HFFc6 (cell line): ENCODE measurements at regions not wholly inside any gene's neighbourhood (a gene's known extent, or its start where the extent isn't known, plus 50 kb on each side); places are given as distances from the start of the nearest gene placed in this dataset.

ENCODE experiments used
- DNase-seq: peaks from one replicate; pipeline ENCODE4 v3.0.0-alpha.2; 2018
- H3K27ac Mint-ChIP-seq: 2 replicates; pipeline ENCODE4 v1.8.0; 2020; ENCODE audit warnings: mild to moderate bottlenecking, mixed read lengths
- H3K27me3 Mint-ChIP-seq: 2 replicates; pipeline ENCODE4 v1.8.0; 2021; ENCODE audit warnings: mild to moderate bottlenecking, moderate library complexity, mixed read lengths; ENCODE audit not compliant: insufficient read depth
- H3K36me3 Mint-ChIP-seq: 2 replicates; pipeline ENCODE4 v1.8.0; 2021; ENCODE audit warnings: low read depth, mixed read lengths
- H3K4me1 Mint-ChIP-seq: 2 replicates; pipeline ENCODE4 v1.8.0; 2020; ENCODE audit warnings: low read depth, mixed read lengths
- H3K4me3 Mint-ChIP-seq: 2 replicates; pipeline ENCODE4 v1.8.0; 2020; ENCODE audit warnings: mild to moderate bottlenecking, moderate library complexity, mixed read lengths
- H3K9me3 Mint-ChIP-seq: 2 replicates; pipeline ENCODE4 v1.8.0; 2020; ENCODE audit warnings: mild to moderate bottlenecking, mixed read lengths
- TF ChIP-seq, protein P1 (sequence below): fragments of 200-600 bp; sonication (generic); IDR thresholded peaks from 2 replicates; pipeline ENCODE4 v1.5.0; 2021; ENCODE audit warnings: antibody characterized with exemption, mild to moderate bottlenecking

GRCh38 chr20:60837173-60837770 is 414.8 kb upstream of the CDH4 start:
- no peak for DNase-seq
- no peak overlapping the region for H3K4me3 Mint-ChIP-seq
- no peaks in the 10 kb centered on the region; the same call in 1 of the 2 replicates for H3K27me3 Mint-ChIP-seq
- peaks cover 21% of the 10 kb centered on the region for H3K9me3 Mint-ChIP-seq
- H3K4me1 Mint-ChIP-seq = no peaks in the 10 kb centered on the region
- no peak overlapping the region for H3K27ac Mint-ChIP-seq
- TF ChIP-seq, protein P1, sequence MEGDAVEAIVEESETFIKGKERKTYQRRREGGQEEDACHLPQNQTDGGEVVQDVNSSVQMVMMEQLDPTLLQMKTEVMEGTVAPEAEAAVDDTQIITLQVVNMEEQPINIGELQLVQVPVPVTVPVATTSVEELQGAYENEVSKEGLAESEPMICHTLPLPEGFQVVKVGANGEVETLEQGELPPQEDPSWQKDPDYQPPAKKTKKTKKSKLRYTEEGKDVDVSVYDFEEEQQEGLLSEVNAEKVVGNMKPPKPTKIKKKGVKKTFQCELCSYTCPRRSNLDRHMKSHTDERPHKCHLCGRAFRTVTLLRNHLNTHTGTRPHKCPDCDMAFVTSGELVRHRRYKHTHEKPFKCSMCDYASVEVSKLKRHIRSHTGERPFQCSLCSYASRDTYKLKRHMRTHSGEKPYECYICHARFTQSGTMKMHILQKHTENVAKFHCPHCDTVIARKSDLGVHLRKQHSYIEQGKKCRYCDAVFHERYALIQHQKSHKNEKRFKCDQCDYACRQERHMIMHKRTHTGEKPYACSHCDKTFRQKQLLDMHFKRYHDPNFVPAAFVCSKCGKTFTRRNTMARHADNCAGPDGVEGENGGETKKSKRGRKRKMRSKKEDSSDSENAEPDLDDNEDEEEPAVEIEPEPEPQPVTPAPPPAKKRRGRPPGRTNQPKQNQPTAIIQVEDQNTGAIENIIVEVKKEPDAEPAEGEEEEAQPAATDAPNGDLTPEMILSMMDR = no peak
- H3K36me3 Mint-ChIP-seq = 0 out of 2 replicates have a peak, but pooled peaks cover 5% of the 10 kb centered on the region

- H3K27me3 Mint-ChIP-seq = no peaks in the 10 kb centered on the region; the same call in 1 of the 2 replicates
- peaks cover 5% of the 10 kb centered on the region; the same call in 1 of the 2 replicates for H3K36me3 Mint-ChIP-seq
- DNase-seq = no peak
- H3K9me3 Mint-ChIP-seq = peaks cover 27% of the 10 kb centered on the region
- no peak overlapping the region for H3K27ac Mint-ChIP-seq
- TF ChIP-seq, protein P1 = no peak
- no peak overlapping the region for H3K4me3 Mint-ChIP-seq
- no peaks in the 10 kb centered on the region for H3K4me1 Mint-ChIP-seq
Measured at GRCh38 chr20:60838297-60838696, 413.8 kb upstream of the CDH4 start.

GRCh38 chr20:60840971-60841370 is 411.1 kb upstream of the CDH4 start:
- Mint-ChIP-seq H3K9me3 (peaks cover 30% of the 10 kb centered on the region), H3K27me3 (no peaks in the 10 kb centered on the region; the same call in 1 of the 2 replicates), H3K36me3 (peaks cover 5% of the 10 kb centered on the region; the same call in 1 of the 2 replicates), H3K27ac (no peak overlapping the region), H3K4me1 (no peaks in the 10 kb centered on the region), H3K4me3 (no peak overlapping the region)
- TF ChIP-seq, protein P1 = no peak
- no peak for DNase-seq

DNA sequence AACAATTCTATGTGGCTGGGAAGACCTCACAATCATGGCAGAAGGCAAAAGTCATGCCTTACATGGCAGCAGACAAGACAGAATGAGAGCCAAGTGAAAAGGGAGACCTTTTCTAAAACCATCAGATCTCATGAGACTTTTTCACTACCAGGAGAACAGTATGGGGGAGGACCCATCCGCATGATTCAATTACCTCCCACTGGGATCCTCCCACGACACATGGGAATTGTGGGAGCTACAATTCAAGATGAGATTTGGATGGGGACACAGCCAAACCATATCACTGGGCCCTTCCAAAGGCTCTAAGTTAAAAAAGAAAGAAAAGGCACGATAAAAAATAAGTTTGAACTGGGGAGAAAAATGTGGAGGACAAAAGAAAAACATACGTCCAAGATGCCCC is 406.9 kb upstream of the CDH4 start:
- Mint-ChIP-seq H3K27ac (no peak overlapping the region), H3K4me3 (no peak overlapping the region), H3K36me3 (no peaks in the 10 kb centered on the region; the same call in 1 of the 2 replicates), H3K4me1 (no peaks in the 10 kb centered on the region), H3K9me3 (peaks cover 13% of the 10 kb centered on the region), H3K27me3 (no peaks in the 10 kb centered on the region; the same call in 1 of the 2 replicates)
- DNase-seq = no peak
- TF ChIP-seq, protein P1 = no peak

DNA sequence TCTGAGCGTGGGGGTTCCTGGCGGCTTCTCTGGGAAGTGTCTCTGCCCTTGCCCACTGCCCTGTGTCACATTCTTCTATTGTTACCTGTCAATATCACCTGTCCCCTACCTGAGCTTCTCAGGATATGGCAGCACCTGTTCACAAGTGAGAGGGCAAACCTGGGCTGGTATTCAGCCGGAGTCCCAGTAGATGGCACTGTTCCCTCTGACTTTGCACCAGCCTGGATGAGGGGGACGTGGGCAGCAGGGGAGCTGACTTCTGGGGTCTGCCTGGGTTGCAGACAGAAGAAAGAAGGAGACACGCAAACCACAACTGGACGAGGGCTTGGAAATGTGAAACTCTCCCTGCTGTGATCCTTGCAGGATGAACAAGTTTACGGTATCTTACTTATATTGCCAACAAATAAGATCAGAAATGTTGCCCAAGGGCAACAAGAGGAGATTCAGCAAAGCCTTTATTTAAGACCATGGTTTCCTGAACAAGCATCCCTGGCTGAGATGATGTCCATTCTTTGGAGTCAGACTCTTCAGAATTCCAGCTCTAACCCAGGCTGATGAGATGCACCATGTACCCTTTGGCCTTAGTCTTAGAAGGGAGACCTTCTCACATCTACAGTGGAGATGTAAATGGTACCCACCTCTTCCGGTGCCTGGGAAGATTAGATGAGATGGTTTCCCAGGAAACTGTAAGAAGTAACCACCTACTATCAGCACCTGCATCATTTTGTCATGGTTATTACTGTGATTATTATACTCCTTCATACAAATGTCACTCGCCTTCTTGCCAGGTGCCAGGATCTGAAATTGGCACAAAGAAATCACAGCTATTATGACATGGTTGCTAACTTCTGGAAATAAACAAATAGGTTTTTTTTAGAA is 400.0 kb upstream of the CDH4 start:
- TF ChIP-seq, protein P1 = peak; percentile 56
- Mint-ChIP-seq H3K27ac (no peak overlapping the region), H3K9me3 (peaks cover 20% of the 10 kb centered on the region), H3K4me3 (no peak overlapping the region), H3K36me3 (no peaks in the 10 kb centered on the region), H3K4me1 (no peaks in the 10 kb centered on the region), H3K27me3 (no peaks in the 10 kb centered on the region; the same call in 1 of the 2 replicates)
- no peak for DNase-seq
